ENCODE measurements at regions not wholly inside any gene's neighbourhood (a gene's known extent, or its start where the extent isn't known, plus 50 kb on each side); places are given as distances from the start of the nearest gene placed in this dataset.

DNA sequence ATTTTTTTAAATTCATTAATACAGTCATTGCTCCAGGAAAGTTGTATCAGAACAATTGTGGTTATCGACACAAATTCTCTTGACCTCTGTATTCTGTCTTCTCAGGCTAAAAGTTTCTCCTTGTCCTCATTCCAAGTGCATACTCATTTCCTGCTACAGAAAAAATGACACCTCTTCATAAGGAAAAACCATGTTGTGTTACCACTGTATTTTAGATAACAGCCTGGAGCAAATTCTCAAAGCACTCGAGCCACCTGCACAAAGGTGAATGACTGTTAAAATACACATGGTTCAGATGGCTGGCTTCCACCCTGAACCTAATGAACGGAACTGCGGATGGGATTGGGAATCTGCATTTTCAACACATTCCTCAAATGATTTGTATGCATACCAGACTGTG, 586.5 kb downstream of the EPHA4 start:
- intact Hi-C loops (cut with DNase I), result no loop called here
- DNase-seq, result no peak
- ATAC-seq, result no peak

DNA sequence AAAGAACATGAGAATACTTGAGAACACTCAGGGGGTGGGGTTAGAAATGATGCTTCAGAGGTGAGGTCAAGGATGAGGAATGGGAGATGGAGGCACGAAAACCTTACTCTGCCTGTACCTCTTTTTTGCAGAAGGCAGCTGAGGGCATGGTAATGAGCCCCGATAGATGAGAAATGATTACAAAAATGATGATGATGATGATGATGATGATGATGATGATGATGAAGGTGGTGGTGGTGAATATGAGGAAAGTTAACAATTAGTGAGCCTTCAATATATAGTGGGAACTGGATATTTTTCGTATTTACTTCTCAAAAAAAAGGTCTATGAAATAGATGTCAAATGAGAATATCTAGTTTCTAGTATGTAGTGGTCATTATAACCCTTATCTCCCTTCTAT, 584.3 kb downstream of the EPHA4 start:
- no peak for ATAC-seq
- DNase-seq, result no peak
- intact Hi-C loops (cut with DNase I), result no loop called here

DNA sequence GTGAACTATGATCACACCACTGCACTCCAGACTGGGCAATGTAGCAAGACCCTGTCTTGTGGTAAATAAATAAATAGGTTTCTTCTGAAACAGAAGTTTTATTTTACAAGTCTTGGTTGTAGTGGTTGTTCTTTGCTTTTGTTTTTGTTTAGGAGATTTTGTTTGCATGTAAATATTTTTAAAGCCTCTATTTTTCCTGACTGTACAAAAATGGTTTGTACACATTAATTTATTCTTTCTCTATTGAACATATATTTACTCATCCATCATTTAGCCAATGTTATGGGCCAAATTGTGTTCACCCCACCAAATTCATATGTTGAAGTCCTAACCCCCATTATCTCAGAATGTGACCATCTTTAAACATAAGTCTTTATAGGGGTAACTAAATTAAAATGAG, 580.1 kb downstream of the EPHA4 start:
- intact Hi-C loops (cut with DNase I), result no loop called here
- no peak for DNase-seq

DNA sequence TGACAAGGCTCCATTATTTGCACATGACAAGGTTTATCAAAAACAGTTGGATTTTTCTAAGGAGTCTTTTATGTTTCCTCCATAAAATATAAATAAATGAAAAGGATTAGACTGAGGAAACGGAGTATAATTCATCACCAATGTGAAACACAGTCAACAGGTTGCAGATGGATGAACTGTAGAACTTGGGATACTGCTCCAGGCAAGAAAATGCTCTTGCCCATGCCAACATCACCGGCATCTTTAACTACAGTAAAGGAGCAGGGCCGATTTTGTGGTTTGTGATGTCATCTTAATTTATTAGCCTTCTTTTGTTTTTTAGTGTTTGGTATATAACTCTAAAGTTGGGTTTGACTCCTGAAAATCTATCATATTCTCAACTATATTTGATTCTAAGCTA, 577.3 kb downstream of the EPHA4 start:
- ATAC-seq, result no peak
- no peak for DNase-seq
- intact Hi-C loops (cut with DNase I), result no loop called here

More for the DNA sequence above, 580.1 kb downstream of the EPHA4 start:
- no peak for ATAC-seq

DNA sequence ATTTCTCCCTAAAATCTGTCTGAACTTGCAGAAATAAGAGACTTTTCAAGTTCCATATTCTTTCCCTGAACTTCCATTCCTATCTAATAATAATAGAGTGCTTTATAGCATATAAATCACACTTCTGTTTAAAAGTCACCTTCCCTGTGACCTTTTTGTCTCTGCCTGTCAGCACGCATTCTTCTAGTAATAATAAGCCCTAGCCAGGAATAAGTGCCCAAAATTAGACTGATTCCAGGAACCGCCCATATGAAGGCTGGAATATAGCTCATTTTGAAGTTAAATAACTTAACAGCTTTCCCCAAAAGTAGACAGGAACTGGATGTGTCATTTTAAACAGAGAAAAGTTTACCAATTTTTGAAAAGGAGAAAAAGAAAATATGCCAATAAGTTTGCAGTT, 576.5 kb downstream of the EPHA4 start:
- no peak for ATAC-seq
- intact Hi-C loops (cut with DNase I), result no loop called here
- DNase-seq, result no peak

DNA sequence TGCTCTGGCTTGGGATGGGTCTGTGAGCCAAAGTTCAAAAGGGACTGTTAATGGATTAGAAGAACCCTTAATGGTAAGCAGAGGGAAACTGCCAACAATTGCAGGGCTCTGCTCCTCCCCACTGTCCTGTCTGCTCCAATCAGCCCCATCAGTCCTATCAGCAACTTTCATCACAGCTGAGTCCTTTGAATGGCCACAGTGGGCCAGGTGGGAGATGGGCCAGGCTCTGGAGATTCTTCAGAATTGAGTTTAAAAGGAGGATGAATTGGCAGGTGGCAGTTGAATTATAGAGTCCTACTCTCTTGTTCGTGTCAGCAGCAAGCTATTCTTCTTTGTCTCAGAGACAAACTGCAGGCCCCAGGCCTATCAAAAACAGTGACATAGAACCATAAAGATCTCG, 573.9 kb downstream of the EPHA4 start:
- intact Hi-C loops (cut with DNase I), result no loop called here
- DNase-seq (no peak), ATAC-seq (no peak)

DNA sequence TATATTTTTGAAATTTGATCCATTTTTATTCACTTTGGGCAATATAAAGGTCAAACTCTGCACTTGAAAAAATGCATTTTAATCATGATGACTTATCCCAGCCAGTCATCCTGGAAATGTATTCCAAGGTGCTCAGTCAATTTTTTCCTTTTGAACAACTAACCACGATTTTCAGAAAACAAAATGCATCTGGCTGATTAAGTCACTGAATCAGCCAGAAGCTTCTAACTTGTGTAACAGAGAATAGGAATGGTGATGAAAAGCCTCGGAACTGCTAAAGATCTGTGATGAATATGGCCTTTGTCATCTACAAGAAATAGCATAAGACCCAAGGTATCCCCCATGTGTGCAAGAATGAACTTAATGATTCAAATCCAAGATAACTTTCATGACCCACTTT, 572.7 kb downstream of the EPHA4 start:
- intact Hi-C loops (cut with DNase I), result no loop called here

DNA sequence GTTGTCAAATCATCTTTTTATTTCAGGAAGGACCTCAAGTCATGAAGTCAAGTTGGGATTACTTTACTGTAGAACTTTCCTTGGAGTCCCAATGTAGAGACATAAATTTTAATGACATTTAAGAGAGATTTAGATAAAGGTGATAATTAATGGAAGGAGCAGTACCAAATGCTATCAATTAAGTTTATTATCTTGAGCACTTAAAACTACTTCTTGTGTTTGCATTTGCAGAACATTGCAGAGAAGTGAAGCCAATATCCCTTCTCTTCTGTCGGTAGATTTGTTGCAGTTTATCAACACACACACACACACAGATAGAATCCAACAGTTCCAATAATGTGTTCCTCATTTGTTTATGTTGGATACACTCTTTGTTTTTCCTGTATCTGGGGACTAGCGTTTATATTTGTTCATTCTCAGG, 570.7 kb downstream of the EPHA4 start:
- no peak for DNase-seq
- ATAC-seq, result no peak
- intact Hi-C loops (cut with DNase I), result no loop called here

More for the DNA sequence above, 572.7 kb downstream of the EPHA4 start:
- DNase-seq (no peak), ATAC-seq (no peak)

DNA sequence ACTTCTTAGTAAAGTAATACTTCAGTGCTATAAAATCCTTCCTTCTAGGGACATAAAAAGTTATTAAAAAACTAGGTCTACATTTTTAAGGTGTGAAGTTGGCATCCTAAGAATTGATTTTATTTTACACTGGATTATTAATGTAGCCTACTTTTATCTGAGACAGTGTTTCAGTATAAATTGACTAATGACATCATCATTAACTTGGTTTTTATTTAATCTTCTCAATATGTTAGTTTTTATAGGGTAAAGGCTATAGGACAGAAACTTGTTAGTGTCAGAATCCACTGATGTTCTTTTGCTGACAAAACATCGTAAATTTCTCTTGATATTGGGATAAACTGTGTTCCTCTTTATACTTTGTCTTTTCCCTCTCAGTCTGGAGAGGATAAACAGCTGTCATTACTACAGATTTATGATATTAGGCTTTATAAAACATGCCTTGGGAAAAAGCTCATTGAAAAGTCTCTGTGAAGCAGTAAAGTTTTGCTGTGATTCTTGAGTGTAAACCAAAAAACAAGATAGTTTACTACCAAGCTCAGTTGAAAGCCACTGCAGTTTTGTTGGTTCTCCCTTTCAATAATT, 569.9 kb downstream of the EPHA4 start:
- DNase-seq (no peak), ATAC-seq (no peak)
- intact Hi-C loops (cut with DNase I), result no loop called here

DNA sequence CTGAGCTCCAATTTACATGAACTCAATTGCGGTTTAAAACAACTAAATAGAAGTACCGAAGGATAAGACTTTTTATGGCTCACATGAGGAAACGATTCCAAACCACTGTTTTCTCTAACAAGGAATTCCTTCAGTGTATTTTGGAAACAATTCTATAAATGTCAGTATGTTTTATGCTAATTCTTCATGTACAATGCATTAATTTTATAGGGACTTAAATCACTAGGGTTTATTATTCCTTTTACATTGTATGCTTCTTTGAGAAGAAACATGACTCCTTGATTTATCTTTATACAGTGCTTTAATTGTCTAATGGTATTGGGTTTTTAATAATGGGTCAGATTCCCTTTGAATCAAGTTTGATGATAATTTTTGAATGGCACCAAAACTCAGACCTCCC, 566.8 kb downstream of the EPHA4 start:
- ATAC-seq, result no peak
- no peak for DNase-seq
- intact Hi-C loops (cut with DNase I), result no loop called here

DNA sequence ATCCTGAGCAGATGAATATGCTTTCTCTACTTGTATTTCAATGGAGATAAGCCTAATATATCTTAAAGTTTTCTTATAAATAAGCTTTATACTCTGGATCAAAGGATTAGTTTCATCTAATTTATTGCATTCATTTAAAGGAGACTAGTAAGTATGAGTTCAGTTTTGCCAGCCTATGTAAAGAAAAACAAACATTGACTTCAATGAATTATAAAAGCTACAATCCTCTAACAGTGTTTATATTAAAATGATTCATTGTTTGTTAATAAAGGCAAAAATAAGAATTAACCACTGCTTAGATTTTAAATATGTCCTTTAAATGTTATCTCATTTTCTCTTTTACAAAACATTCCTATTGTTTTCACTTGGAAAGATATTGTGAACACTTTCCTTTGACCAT, 566.0 kb downstream of the EPHA4 start:
- no peak for ATAC-seq
- no peak for DNase-seq
- intact Hi-C loops (cut with DNase I), result no loop called here

DNA sequence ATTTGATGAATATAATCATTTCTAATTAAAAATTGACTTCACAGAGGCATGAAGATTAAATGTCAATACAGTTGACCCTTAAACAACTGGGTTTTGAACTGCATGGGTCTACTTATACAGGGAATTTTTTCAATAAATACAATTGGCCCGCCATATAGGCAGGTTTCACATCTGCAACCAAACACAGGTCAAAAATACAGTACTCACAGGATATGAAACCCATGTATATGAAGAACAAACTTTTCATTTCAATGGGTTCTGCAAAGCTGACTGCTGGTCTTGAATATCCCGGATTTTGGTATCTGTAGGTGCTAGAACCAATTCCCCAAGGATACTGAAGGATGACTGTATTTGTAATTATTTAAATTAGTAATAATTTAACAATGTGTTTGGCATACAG, 555.6 kb downstream of the EPHA4 start:
- intact Hi-C loops (cut with DNase I), result no loop called here
- no peak for ATAC-seq
- DNase-seq, result no peak

DNA sequence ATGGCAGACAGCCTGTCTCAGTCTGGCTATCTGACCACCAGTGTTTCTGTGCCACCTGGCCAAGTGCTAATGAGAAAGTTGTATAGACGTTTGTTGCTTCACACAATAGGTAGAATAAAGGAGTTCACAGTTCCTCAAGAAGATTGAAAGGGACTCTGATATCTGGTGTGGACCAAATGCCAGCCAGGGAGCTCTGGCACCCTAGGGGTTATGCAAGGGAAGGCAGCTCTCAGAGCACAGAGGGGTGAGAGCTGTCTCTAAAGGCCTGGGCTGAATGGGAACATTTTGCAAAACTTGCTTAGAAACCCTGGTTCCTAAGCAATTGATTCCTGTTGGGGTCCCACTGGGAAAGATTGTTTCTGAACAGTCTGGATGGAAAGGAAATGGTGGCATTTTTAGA, 553.8 kb downstream of the EPHA4 start:
- no peak for DNase-seq
- ATAC-seq, result no peak
- intact Hi-C loops (cut with DNase I), result no loop called here

DNA sequence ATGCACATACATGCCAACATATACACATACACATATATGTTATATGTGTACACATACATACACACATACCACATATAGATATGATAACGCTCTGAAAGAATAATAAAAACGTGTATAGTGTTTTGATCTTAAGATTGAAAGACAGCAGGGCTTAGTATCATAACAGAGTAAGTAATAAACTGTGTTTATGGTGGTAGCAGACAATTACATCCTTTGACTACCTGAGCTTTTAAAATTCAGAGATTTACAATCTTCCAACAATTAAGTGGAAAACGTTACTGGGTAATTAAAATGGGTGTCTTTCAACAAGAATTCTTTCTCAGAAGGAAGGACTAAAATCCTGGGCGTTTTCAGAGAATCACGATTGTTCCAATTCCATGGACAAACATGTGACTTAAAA, 552.4 kb downstream of the EPHA4 start:
- DNase-seq (no peak), ATAC-seq (no peak)
- intact Hi-C loops (cut with DNase I), result no loop called here

DNA sequence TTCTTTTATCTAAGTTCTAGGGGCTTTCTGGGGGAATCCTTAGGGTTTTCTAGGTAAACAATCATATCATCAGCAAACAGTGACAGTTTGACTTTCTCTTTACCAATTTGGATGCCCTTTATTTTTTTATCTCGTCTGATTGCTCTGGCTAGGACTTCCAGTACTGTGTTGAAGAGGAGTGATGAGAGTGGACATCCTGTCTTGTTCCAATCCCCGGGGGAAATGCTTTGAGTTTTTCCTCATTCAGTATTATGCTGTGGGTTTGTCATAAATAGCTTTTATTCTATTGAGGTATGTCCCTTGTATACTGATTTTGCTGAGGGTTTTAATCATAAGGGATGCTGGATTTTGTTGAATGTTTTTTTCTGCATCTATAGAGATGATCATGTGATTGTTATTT, 549.5 kb downstream of the EPHA4 start:
- intact Hi-C loops (cut with DNase I), result no loop called here
- ATAC-seq (no peak), DNase-seq (no peak)

DNA sequence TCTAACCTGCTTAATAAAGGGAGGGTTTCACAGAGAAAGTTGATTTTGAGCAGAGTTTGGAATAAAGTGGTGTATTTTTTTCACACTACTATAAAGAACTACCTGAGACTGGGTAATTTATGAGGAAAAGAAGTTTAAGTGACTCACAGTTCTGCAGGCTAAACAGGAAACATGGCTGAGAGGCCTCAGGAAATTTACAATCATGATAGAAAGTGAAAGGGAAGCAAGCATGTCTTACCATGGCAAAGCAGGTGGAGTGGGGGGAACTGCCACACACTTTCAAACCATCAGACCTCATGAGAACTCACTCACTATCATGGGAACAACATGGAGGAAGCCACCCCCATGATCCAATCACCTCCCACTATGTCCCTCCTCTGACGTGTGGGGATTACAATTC, 546.7 kb downstream of the EPHA4 start:
- intact Hi-C loops (cut with DNase I), result no loop called here
- DNase-seq (no peak), ATAC-seq (no peak)

DNA sequence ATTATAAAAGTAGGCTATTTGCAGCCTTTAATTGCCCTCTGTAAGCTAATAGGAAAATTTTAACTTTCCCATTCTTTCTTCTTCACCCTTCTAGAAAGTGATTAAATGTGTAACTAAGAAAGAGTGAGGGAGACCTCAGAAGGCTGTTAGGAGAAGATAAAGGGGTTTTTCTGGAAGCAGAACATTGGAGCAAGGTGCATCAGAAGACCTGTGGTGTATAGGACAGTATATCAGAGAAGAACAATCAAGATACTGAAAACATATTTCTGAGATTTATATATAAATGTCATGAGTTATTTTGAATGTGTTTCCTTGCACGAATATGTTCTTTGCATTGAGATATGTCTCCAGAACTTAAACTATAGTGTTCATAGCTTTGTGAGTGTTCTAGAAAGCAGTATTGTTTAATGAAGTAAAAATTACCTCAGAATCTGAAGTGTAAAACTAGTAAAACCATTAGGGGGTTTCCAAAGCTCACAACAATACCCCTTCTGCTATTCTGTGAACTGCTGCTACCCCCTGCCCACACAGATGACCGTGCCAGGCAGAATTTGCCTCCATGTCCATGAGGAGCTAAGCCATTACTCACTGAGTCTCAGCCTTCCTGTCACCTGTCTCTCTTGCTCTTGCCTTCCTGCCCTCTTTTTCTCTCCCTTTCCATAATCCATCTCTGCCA, 537.9 kb downstream of the EPHA4 start:
- intact Hi-C loops (cut with DNase I), result no loop called here
- DNase-seq (no peak), ATAC-seq (no peak)

DNA sequence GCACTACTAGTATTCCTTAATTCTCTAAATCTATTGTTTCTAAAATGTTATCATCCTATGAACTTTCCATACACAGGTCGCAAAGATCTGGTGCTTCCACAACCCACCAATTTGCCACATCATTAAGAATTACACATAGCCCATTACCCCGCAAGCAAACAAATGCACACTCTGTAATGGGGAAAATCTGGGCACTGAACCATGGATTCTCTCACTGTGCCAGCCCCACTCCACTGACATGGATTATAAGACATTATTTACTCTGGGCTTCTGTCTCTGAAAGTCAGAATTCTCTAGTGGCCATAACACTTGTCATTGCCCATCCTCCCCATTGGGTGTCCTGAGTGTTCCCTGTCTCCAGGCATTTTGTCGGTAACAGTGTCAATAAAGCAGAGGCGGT, 537.1 kb downstream of the EPHA4 start:
- ATAC-seq (no peak), DNase-seq (no peak)
- intact Hi-C loops (cut with DNase I), result no loop called here

DNA sequence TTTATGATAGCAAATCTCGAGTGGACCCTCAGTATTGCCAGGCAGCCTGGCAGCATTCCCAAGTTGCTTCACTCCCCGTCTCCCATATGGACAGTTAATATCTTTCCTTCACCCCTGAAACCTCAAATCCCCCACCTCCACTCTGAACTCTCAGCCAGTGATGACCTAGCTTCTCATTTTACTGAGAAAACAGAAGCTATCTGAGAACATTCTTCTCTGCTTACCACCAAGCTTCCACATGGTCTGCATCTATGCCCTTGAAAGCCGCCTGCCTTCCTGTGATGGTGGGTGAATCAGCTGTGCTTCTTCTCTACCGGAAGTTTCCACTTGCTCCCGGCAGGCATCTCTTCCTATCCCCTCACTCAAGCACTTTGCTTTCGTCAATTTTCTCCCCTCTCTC, 529.2 kb downstream of the EPHA4 start:
- intact Hi-C loops (cut with DNase I), result no loop called here
- DNase-seq, result no peak
- ATAC-seq, result no peak

DNA sequence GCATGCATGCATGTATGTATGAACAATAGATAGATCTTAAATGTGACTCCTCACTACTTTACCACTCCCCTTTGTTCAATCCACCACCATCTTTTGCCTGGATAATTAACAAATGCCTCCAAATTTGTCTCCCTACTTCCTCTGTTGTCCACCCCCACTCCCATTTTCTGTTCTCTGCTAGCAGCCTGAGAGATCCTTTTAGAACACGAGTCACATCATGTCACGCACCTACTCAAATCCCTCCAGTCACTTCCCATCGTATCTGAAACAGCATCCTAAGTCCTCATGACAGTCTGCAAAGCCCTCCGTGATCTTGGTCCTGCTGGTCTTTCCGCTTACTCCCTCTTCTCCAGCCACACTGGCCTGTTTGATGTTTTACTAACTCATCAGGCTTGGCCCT, 527.3 kb downstream of the EPHA4 start:
- ATAC-seq (no peak), DNase-seq (no peak)
- intact Hi-C loops (cut with DNase I), result no loop called here

DNA sequence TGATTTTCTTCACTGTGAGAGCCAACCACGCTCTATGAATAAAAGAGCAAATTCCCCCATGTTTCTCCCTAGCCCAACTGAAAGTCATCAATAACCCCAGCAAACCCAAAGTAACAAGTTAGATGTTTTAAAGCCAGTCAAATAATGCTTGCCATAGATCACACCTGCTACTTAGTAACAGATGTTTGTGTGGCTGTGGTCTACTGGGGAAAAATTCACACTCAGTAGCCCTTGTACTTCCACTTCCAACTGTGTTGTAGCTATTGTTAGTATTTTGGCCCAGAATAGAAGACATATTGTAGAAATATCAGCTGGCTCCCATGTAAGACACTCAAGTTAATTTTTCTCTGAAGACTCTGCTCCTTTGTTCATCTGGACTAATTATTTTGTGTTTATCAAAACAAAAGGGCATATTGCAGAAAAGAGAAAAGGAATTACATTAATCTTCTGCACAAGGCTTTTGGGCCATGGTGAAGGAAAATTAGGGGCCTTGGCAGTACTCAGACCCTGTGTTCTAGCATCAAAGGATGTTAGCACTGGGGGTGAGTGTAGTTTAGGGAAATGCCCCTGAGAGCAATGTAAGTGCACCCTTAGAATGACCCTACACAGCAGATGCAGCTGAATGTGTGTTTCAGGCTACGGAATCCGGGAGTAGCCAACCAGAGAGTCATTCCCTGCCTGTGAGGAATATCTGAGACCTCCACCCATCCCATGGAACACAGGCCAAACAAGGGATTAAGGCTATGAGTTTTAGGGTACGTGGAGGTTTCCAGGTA, 521.9 kb downstream of the EPHA4 start:
- DNase-seq, result no peak
- no peak for ATAC-seq
- intact Hi-C loops (cut with DNase I), result no loop called here
